HL-60 (cell line): ENCODE measurements at regions not wholly inside any gene's neighbourhood (a gene's known extent, or its start where the extent isn't known, plus 50 kb on each side); places are given as distances from the start of the nearest gene placed in this dataset.

ENCODE experiments used
- CTCF ChIP-seq: IDR thresholded peaks from one replicate; pipeline ENCODE4 v1.5.1; 2011; ENCODE audit warnings: low read length, control low read depth, inconsistent platforms; ENCODE audit not compliant: insufficient read depth
- GABPA ChIP-seq: IDR thresholded peaks from 2 replicates; pipeline ENCODE4 v1.6.1; 2012; ENCODE audit warnings: low read depth
- POLR2AphosphoS5 ChIP-seq: IDR thresholded peaks from 2 replicates; pipeline ENCODE4 v1.6.1; 2012; ENCODE audit warnings: low read depth
- REST ChIP-seq: IDR thresholded peaks from 2 replicates; pipeline ENCODE4 v1.6.1; 2012; ENCODE audit warnings: low read depth; ENCODE audit not compliant: insufficient replicate concordance
- SPI1 ChIP-seq: IDR thresholded peaks from 2 replicates; pipeline ENCODE4 v1.6.1; 2012; ENCODE audit warnings: low read depth, mild to moderate bottlenecking, borderline replicate concordance

GRCh38 chr10:128594688-128595087 lies 468.5 kb upstream of the MKI67 start:
- TF ChIP-seq GABPA, result no peak
- no peak for TF ChIP-seq CTCF
- TF ChIP-seq POLR2AphosphoS5, result no peak
- no peak for TF ChIP-seq SPI1
- no peak for TF ChIP-seq REST
